ENCODE measurements at regions not wholly inside any gene's neighbourhood (a gene's known extent, or its start where the extent isn't known, plus 50 kb on each side); places are given as distances from the start of the nearest gene placed in this dataset.

GRCh38 chr10:9759596-9759995, 1258.1 kb upstream of the CELF2 start:
- DNase-seq (ENCODE audit: low read depth), result no peak

GRCh38 chr10:9762966-9763656, 1254.6 kb upstream of the CELF2 start:
- DNase-seq (ENCODE audit: low read depth), result no peak

GRCh38 chr10:9766762-9767161, 1250.9 kb upstream of the CELF2 start:
- DNase-seq (ENCODE audit: low read depth), result no peak

- no peak for DNase-seq (ENCODE audit: low read depth)
Observed at GRCh38 chr10:9781666-9782065, 1236.0 kb upstream of the CELF2 start.

DNA sequence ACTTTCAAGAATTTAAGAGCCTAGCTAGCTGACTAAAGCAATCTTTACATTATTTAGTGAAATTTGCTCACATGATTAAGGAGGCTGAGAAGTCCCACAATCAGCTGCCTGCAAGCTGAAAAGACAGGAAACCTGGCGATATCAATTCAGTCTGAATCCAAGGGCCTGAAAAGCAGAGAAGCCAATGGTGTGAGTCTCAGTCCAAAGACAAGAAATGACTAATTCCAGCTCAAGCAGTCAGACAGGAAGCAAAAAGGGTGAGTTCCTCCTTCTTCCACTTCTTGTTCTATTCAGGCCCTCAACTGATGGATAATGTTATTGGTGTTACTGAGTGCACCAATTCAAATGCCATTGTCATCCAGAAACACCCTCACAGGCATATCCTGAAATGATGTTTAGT, 1231.6 kb upstream of the CELF2 start:
- DNase-seq (ENCODE audit: low read depth), result no peak

DNA sequence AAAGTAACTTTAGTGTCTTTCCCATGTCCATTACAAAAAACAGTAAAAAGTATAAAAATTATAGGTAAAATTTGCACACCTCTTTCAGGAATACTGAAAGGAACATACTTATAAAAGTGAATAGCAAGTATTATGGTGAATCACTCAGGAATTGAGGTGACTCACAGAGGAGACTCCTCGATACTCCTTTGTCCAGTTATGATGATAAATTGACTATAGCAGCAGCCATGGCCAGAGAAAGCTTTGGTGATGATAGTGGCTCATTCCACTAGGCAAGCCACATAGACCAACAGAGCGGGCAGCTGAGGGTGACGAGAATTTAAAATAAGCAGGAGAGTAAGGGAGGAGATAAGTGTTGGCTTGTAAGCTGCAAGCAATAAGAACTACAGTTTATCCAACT, 1231.1 kb upstream of the CELF2 start:
- no peak for DNase-seq (ENCODE audit: low read depth)

DNA sequence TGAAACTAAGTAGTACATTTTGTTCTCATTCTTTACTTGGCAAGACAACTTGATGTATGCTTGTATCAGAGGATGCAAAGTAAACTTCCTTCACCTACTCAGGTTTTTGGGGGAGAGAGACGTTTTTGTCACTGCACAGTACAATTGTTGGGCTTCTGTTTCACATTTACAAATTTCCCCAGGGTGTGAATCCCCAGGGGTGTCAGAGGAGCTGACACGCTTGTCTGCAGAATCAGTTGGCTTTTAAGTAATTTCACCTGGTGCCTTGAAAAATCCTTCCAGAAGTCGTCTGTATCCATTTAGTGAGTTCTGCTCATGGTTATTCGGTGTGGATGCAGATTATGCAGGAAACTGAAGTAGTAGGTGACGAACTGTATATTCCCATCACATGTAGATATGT, 1227.7 kb upstream of the CELF2 start:
- no peak for DNase-seq (ENCODE audit: low read depth)

DNA sequence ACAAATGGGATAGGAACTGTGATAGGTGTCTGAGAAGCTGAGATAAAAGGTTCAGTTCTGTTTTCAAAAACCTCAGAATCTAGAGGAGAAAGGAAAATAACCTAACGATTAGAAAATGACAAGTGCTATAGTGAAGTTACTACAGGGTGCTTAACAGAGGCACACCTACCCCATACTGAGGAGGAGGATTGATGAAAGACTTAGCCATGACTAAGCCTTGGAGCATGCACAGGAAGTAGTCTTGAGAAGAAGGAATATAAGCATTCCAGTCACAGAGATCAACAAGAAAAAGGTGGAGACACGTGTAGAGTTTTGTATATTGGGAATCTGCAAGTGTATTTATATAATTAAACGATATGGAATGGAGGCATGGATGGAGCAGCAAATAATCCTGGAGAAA, 1225.5 kb upstream of the CELF2 start:
- DNase-seq (ENCODE audit: low read depth), result no peak

GRCh38 chr10:9796564-9796963, 1221.1 kb upstream of the CELF2 start:
- no peak for DNase-seq (ENCODE audit: low read depth)

DNA sequence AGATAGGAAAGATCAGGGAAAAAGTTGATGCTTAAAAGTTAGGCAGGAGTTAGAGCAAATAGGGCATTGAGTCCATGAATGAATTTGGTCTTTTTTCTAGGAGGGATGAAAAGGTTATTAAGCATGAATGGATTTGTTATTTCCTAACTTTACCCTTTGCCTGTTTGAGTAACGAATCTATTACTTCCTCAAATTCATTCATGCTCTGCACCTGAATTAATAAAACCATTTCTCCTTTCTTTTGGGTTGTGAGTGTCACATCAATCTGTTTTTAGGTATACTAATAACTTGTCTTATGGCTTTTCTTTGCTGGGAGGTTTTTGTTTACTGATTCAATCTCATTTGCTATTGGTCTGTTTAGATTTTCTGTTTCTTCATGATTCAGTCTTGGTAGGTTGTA, 1217.7 kb upstream of the CELF2 start:
- DNase-seq (ENCODE audit: low read depth), result no peak

- DNase-seq (ENCODE audit: low read depth), result no peak
Observed at GRCh38 chr10:9800571-9800970, 1217.1 kb upstream of the CELF2 start.

DNA sequence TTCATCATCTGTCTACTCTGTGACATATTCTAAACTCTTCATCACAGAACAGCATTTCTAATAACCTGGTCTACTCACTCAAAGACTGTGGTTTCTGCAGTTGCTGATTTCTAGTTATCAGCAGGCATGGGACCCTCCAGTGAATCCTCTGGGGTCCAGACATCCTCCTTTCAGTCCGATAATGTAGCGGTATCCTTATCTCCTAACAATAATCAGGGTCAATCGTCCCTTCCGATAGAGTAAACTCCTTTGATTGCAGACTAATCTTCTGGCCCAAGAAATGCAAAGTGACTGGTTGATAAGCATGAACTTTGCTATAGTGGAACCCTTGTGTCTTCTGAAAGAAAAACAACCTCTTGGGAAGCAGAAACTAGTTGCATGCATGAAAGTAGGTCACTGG, 1209.8 kb upstream of the CELF2 start:
- DNase-seq (ENCODE audit: low read depth), result no peak

GRCh38 chr10:9811601-9812000, 1206.1 kb upstream of the CELF2 start:
- no peak for DNase-seq (ENCODE audit: low read depth)

DNA sequence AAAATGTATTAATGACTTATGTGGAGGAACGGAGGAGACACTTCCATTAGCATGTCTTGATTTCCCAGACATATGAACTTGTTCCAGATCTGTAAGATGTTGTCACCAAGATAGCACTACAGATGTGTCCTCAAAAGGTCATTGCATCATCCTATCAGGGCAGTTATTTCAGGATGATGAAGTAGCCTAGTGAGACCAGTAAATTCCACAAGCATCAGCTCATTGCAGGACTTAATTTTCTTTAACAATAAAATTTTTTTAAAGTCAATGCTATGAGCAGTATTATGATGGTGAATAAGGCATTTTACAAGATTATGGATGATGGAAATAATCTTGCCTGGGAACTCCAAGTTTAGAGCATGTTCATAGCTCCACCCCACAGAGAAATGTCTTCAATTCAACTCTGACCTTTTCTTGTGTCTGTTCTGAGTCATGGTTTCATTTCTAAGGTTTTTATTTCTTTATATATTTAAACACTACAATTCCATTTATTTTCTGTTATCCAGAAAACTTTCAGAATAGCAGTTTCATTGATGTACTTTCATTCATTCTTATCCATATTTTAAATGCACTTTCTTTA, 1203.3 kb upstream of the CELF2 start:
- no peak for DNase-seq (ENCODE audit: low read depth)

DNA sequence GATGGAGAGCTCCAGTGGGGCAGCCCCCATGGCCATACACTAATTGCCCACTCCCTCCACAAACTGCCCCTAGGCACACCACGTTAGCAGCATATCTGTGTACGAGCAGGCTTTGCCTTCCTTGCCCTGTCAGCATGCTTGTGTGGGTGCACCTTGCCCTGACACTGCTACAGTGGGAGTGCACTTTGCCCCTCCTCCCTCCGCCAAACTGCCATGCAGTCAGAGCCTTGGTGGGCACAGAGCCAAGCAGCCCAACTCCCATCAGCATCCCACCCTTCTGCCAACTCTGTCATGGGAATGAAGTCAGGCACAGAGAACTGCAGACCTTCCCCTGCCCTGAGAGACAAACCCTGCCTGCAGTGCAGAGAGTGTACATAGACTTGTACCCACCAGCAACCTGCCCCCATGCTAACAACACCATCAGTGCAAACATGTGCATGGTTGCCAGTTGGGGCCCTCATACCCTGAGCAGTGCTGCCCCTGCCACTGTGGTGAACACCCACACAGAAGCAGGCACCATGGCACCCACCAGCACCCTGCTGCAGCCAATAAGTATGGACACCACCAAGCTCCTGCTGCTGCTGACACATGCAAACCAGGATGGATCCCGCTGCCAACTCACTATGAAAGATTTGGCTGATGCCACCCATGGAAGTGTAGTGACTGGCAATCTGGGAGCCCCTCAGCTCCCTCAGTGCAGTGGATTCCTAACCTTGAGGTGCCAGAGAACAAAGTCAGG, 1197.7 kb upstream of the CELF2 start:
- DNase-seq (ENCODE audit: low read depth), result no peak

DNA sequence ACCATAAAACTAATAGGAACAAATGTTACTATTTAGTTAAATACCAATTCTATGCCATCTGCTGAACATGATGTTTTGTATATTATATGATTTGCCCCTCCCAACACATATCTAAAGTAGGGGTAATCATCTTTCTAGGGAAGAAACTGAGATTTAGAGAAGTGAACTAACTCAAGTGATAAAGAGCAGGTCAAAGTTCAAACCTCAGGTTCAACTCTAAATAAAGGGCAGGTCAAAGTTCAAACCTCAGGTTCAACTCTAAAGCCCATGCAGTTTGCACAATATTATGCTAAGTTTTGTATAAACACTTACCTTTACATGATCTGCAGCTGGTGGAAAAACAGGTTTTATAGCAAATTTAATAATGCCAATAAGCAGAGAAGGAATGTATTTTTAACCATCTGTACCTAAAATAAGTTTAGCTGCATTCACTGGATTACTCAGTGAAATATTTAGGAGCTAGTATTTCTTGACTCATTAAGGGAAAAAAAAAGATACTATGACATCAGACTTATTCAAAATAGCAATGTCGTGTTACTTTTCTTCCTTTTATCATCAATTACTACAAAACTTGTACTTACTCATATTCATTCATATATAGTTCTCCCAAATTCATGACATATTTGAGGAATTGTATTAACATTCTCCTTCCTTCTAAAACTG, 1194.3 kb upstream of the CELF2 start:
- no peak for DNase-seq (ENCODE audit: low read depth)

- no peak for DNase-seq (ENCODE audit: low read depth)
Observed at GRCh38 chr10:9824631-9825071, 1193.0 kb upstream of the CELF2 start.

DNA sequence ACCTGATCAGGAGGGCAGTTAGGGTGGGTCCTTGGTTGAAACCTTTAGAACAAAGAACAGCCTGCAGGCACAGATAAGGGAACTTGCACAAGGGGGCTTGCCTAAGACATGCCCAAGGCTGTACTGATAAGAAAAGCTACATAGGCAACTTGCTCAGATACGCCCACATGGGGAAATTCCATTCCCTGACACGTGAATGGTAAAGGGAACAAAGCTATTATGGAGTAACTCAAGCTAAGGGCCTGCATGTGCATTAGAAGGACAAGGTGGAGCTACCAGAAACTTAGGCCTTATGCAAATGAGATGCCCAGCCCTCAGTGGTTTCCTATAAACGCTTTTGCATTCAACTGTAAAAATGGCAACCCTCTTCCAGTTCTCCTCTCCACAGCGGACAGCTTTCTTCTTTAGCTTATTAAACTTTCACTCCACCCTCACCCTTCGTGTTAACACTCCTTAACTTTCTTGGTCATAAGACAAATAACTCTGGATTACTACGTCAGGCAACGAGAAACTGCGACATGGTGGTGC, 1192.1 kb upstream of the CELF2 start:
- DNase-seq (ENCODE audit: low read depth), result no peak

GRCh38 chr10:9828110-9828509, 1189.6 kb upstream of the CELF2 start:
- no peak for DNase-seq (ENCODE audit: low read depth)

- DNase-seq (ENCODE audit: low read depth), result no peak
Observed at GRCh38 chr10:9833942-9834341, 1183.7 kb upstream of the CELF2 start.

DNA sequence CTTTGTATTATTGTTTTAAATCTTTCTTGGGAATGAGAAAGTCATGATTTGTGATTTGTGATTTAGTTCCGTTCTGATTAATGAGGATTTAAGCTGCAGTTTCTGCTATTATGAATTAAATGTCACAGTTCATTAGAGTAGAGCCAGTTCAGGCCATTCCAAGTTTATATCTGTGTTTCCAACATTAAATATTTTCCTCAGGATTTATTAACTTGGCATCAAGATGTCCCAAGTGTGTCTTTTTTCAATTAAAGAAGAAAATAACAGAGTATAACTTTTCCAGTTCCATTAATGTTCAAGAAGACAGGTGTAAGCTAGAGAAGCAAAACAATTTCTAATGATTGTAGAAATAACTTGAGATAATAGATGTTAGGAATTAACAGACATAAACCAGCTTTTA, 1183.2 kb upstream of the CELF2 start:
- DNase-seq (ENCODE audit: low read depth), result no peak

DNA sequence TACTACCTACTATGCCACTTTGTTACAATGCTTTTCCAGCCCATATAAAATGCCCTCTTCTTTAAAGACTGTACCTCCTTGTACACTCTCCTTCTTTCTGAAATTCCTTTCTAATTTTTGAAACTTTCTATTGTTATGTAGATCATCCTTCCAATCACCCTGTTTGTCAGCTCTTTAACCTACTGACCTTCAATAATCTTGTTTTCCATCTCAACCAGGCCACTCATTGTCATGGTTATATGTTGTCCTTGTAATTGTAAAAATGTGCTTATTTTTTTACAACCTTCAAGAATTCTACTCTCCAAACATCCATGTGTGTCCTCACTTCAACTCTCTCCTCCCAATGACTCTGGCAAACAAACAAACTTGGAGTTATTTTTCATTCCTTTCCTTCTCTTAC, 1172.6 kb upstream of the CELF2 start:
- DNase-seq (ENCODE audit: low read depth), result no peak

- DNase-seq (ENCODE audit: low read depth), result no peak
Observed at GRCh38 chr10:9848278-9848677, 1169.4 kb upstream of the CELF2 start.

All from stimulated activated CD8-positive, alpha-beta memory T cell treated with anti-CD3 and anti-CD28 coated beads, Interleukin-15, amount 100 ng/mL, for 24 hours (primary cell).